Activated CD4-positive, alpha-beta T cell treated with anti-CD3 and anti-CD28 coated beads, Interleukin-10, Interleukin-2, amounts not matched to agents 100 ng/mL and 50 ng/mL, durations not matched to agents 16 hours and 8 hours (primary cell): ENCODE measurements at regions not wholly inside any gene's neighbourhood (a gene's known extent, or its start where the extent isn't known, plus 50 kb on each side); places are given as distances from the start of the nearest gene placed in this dataset.

Source experiments
- DNase-seq: peaks from one replicate; pipeline ENCODE4 v3.0.0-alpha.2; 2020

- DNase-seq = no peak
Measured at GRCh38 chr4:11042760-11043159, 358.2 kb upstream of the CLNK start.

GRCh38 chr4:11039634-11040131 lies 355.1 kb upstream of the CLNK start:
- DNase-seq = no peak

DNA sequence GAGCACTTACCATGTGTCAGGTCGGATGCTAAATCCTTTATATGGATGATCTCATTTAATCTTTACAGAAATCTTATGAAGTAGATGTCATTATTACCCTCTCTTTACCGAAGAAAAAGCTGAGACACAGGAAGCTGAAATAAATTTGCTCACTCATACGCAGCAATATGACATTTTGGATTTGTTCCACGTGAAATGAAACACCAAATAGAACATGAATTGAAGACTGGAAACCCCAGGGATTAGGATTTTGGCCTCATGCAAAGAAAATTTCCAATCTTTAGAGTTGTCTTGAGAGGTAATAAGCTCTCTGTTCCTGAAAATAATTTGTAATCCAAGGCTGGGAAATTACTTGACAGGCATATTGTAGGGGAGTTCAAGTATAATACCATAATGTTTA lies 354.4 kb upstream of the CLNK start:
- no peak for DNase-seq

DNA sequence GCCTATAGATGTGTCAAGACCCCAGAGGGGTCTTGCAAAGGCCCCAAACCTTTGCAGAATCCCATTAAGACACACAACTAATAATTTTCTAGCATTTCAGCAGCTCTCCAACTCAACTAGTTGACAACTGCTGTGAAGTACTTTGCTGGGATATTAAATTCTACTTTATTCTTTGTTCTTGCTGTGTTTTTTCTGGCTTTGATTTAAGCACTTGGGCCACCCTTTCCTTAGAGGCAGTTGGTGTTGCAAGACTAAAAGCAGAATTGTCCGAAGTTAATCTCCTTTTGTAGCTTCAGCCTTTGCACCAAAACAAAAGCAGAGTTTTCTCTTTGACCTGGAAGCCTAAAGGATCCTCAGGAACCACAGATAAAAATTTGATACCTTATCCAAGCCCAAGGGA lies 353.1 kb upstream of the CLNK start:
- no peak for DNase-seq

GRCh38 chr4:11028334-11028733 lies 343.8 kb upstream of the CLNK start:
- no peak for DNase-seq

GRCh38 chr4:11021333-11021732 lies 336.8 kb upstream of the CLNK start:
- DNase-seq = no peak

DNA sequence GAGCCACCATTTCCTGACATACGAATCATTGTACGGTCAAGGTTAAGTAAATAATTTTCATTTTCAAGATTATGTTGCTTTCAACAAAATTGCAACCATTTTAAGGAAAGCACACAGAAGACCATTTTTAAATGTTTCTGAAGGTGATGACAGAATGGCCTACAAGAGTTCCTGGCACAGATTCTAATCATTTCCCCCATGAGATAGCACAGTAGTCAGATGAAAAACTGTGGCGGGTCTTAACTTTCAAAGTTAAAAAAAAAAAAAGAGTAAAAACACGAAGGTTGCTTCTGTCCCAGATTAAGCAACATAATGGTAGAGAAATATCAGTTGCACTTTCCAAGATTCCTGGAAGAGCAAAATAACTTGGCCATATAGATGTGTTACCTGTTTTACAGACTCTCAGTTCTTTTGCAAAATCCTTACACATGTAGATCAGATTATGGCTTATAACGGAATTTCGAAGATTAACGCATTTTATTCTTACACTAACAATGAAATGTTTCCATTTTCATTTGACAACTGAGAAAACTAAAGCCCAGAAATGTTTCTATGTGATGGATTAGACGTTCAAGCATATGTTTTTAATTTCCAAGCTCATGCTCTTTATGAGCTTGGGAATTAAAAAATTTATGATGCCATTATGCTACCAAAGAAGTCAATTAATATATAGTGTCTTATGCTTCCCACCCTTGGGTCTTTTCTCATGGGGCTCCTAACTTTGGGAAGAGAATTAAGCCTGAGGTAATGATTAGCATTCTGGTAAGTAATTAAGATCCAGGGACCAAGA lies 335.1 kb upstream of the CLNK start:
- DNase-seq = no peak

DNA sequence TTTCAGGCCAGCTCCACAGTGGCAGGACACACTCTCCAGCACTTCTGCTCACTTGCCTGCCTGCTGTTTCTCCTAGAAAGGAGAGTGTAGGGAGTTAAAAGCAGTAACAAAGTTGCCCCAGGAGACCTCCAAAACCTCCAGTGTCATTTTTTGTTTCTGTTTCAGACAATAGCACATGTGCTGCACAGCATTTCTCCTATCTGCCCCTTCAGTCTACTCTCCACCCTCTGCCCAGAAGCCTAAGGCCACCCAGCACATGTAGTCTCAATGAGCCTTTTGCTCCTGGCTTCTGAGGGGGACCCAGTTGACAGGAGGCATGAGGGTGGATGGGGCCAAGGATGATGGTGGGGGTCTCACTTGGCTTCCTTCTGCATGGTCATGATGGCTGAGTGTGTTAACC lies 329.6 kb upstream of the CLNK start:
- no peak for DNase-seq

DNA sequence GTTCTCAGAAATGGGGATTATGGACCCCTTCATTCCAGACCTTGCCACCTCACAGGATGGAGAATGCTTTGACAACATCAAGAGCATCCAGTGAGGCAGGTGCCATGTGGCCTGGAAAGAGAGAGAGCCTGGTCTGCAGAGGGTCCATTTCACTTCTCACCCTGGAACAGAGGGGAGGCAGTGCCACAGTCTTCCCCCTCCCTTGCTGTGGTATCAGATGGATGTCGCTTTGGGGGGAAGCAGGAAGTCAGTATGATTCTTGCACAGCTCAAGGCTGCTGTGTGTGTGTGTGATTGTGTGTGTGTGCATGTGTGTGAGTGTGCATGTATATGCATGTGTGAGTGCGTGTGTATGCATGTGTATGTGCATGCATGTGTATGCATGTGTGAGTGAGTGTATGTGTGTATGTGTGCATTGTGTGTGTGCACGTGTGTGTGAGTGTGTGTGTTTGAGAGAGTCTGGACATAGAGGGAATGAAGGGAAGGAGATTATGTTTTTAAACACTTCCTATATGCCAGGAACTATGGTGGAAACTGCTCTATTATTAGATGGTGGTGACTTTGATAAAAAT lies 328.6 kb upstream of the CLNK start:
- DNase-seq = no peak

- DNase-seq = no peak
Measured at GRCh38 chr4:11011249-11011648, 326.7 kb upstream of the CLNK start.

DNA sequence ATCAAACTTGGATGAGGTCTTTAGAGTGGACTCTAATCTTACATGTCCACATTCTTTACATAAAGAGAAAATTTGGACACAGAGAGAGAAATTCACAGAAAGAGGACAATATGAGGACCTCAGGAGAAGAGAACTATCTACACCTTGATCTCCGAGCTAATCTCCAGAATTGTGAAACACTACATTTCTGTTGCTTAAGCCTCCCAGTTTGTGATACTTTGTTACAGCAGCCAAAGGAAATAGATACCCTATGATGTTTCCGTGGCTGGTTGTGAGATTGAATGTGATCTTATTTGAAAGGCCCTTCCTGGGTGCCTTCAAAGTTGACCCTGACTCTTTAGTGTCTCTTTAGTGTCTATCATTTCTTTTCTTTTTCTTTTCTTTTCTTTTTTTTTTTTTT lies 326.1 kb upstream of the CLNK start:
- DNase-seq = no peak

DNA sequence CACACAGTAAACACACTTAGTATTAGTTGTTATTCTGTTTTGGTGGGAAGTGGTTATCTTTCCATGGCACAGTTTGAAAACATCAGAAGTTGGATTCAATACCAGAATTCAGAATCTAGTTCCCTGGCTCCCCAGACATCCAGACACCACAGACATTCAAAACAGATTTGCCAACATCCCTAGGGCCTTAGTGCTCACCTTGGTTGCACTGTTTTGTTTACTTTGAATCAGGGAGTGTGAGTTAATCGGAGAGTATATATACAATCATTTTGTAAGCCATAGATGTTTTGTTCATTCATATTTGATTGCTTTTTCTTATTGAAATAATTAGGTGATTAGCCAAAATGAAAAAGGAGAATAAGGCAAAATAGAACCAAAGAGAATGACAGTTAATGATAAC lies 324.7 kb upstream of the CLNK start:
- DNase-seq = no peak

- DNase-seq = no peak
Measured at GRCh38 chr4:11005300-11005699, 320.7 kb upstream of the CLNK start.

DNA sequence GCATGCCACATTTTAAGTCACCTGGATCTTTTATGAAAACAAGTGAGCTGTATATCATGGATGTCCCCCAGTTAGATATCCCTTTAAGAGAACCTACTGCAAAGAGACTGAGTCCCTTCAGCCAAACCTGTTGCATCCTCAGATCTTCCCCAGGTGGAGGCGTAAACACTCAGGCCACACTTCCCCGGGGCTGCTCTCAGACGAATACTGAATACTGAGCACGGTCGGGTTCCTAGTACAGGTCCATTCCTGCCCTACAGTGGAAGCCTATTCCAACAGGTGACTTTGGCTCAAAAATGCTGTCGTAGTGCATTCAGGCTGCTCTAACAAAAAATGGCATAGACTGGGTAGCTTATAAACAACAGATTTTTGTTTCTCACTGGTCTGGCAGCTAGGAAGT lies 320.2 kb upstream of the CLNK start:
- no peak for DNase-seq

DNA sequence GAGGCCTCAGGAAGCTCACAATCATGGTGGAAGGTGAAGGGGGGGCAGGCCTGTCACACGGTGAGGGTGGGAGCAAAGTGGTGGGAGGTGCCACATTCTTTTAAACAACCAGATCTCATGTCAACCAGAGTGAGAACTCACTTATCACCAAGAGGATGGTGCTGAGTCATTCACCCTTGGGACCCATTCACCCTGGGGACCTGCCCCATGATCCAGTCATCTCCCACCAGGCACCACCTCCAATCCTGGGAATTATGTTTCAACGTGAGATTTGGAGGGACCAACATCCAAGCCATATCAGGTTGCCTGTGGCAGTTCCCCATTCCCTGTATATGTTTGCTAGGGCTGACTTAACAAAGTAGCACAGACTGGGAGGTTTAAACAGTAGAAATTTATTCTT lies 318.4 kb upstream of the CLNK start:
- DNase-seq = no peak

DNA sequence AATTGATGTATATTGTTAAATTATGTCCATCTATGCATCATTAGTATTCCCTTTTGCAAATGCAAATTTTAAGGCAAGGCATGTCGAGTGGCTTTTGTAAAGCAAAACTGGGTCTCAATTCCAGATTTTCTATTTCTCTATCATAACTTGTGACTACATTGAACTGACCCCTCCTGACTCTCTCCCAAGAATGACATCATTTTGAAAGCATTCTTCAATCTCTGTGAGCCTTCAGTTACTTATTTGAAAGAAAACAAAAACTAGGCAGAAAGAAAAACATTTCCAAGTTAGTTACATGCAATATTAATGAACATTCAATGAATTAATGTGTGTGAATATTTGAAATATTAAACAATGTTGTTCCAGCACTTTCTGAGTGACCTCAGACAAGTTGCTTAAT lies 314.3 kb upstream of the CLNK start:
- DNase-seq = no peak

DNA sequence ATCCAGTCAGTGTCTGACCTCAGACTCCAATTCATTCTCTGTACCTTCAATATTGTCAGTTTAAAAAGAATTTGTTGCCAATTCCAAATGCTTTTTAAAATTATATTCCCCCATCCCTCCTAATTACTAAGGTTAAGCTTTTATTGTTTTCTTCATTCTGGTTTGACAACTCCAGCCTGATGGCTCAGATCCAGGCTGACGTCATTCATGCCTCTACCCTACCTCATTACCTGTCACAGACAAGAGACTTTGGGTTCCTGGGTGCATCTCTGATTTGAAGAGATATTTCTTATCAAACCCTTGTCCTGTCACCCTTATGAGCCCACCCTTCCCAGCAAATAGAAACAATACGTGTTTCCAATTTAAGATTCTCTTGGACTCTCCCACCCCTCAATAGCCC lies 300.2 kb upstream of the CLNK start:
- DNase-seq = no peak

- DNase-seq = no peak
Measured at GRCh38 chr4:10983885-10984640, 299.5 kb upstream of the CLNK start.

DNA sequence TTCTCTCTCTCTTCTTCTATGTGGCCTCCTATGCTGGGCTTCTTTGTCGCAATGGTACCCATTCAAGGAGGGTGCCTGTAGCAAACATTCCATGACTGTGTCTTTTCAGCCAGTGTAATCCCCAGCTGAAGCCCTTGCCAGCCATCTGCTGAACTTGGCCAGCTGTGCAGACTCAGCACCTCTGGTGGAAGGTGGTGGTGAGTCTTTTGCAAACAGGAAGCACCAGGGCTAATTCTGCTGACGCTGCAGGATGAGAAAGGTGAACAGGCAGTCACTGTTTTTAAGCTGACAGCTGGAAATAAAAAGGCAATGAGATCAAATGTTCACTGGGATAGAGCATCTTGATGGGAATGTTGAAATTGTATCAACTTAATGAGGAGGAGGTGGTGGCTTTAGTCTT lies 298.7 kb upstream of the CLNK start:
- DNase-seq = no peak

- no peak for DNase-seq
Measured at GRCh38 chr4:10982305-10982704, 297.7 kb upstream of the CLNK start.

DNA sequence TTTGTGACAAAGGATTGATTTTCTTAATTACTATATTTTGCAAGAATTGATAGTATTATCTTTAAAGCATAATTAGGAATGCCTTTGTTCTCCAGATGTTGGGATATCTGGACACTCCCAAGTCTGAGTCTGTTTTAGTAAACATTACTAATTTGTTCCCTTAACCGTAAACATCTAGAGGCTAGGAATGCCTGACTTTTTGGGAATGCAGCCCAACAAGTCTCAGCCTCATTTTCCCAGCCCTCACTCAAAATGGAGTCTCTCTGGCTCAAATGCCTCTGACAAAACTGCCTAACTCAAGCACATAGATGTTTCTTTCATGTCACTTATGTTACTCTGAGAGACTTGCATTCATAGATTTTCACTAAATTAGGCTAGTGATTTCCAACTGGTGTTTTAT lies 297.0 kb upstream of the CLNK start:
- no peak for DNase-seq

GRCh38 chr4:10981096-10981495 lies 296.5 kb upstream of the CLNK start:
- DNase-seq = no peak

DNA sequence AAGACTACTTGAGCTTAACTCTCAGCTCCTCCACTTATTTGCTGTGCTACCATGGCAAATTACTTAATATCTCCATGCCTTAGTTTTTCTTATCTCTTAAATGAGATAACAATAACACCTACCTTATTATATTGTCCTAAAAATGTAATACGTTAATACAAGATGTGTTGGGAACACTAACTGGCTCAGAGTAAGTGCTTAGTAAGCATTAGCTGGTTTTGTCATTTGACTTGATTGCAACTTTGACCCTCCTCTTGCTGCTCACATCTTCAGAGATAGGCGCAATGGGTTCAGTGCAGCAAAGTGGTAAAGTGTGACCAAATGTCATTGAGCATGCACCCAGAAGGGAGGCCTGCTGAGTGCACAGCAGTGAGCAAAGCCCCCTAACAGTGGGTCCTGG lies 294.5 kb upstream of the CLNK start:
- no peak for DNase-seq

GRCh38 chr4:10977534-10977933 lies 293.0 kb upstream of the CLNK start:
- DNase-seq = no peak
